Iris pigment epithelial cell (primary cell): ENCODE measurements at regions not wholly inside any gene's neighbourhood (a gene's known extent, or its start where the extent isn't known, plus 50 kb on each side); places are given as distances from the start of the nearest gene placed in this dataset.

Experiments used
- DNase-seq: peaks from one replicate; pipeline ENCODE4 v3.0.0-alpha.2; 2011; ENCODE audit warnings: low read depth

DNA sequence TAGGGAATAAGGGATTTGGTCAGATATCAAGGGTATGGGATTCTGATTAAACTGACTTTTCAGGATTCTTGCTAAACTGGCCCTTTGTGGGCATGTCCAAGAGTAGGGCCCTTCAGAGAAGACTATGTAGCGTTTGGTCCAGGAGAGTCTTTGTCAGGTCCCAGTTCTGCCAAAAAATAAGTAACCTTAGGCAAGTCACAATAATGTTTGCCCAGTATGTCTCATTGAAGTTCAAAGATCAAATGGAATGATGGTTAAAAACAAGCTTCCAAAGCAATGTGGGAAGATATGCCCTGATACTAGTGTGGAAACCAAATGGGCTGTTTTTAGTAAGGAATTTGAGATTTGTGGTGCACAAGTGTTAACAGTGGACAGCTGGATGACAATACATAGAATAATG is 454.4 kb downstream of the WDR72 start:
- no peak for DNase-seq

DNA sequence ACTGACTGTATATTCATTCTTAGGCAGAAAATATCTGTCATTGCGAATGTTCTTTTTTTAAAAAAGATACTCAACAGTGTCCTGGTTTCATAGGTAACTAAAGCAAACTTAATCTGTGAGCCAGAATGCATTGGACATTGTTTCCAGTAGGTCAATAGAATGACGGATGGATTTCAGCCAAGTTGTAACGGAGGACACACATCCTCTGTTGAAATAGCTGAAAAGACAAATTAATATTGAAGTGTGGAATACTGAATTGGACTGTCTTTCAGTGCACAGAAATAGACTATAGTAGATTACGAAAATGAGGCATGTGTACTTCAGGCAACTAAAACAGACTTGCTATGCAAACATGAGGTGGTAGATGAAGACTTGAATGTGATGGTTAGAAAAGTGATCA is 461.6 kb downstream of the WDR72 start:
- DNase-seq, result no peak

DNA sequence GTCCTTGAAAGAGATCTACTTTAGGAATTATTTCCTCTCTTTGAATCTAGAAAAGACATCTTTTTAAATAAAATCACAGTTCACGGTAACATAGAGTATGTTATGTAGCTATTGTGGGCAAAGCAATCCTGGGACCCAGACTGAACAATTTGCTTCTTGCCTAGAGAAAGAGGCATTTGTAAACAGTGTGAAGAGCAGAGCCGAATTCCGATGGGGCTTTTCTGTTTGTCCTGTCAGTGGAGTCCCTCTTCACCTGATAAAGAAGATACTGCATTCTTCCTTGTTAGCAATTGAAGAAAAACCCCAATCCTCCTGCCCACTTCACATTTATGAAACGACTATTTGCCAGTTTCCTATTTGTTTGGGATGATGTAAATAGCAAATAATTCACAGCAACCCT is 462.9 kb downstream of the WDR72 start:
- no peak for DNase-seq

DNA sequence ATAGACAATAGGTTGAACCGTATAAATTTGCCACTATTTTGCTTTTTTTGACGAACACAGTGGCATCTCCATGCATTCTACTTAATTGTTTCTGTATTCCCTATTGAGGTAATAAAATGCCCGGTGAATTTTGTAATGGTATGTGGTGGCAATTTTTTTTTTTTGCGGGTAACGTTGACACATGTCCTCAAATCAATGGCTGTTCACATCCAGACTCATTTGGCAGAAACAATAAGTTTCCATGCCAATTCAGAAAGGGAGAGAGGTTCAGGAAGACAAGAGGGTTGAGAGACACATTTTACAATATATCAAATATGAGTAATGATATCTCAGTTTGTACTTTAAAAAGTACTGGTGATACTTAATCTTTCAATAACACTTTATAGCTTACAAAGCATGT is 463.9 kb downstream of the WDR72 start:
- no peak for DNase-seq

DNA sequence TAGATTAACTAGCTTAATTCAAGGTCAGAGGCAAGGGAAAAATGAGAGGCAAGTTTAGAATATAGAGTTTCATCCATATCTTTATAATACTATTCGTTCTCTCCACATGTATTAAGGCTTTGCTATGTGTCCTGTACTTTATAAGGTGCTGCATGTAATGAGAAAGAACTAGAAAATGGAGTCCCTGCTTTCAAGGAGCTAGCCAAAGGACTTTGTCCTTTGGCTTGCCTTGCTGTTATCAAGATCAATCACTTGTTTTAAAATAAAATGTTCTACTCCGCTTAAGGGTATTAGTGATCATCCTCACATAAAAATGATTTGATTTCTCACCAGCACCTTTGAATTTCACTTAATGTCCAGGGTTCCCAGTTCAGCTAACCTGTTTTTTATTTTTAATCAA is 470.9 kb downstream of the WDR72 start:
- DNase-seq, result no peak

DNA sequence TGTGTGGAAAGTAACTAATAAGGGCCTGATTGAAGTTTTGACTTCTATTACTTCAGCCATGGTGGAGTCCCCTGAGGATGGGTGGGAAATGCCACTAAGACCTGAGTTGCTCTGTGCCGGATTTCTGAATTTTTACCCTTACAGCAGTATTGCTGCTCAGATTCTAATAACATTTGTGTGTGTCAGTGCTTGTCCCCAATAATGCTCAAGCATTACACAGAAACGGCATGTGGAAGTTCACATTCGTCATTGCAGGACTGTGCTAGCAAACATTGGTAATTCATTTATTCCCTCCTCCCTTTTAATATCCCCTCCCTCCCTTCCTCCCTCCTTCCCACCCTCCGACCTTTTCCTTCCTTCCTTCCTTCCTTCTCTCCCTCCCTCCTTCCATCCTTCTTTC is 484.5 kb upstream of the ONECUT1 start:
- no peak for DNase-seq

DNA sequence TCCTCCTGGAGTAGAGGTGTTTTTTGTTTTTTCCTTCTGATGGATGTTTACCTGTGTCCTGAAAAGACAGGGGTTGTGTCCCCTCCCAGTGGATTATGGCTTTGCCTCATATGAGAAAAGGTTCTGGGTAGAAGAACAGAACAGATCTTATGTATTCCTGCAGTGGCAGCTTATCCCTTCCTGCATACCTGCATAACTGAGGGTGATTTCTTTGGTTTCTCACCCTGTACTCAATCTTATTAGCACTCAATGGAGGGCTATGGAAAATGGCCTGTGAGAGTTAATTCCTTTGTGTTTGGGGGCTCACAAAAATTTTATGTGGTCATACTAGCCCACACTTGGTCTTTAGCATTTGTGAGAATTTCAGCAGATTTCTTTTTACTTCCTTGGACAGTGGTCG is 482.0 kb upstream of the ONECUT1 start:
- no peak for DNase-seq

DNA sequence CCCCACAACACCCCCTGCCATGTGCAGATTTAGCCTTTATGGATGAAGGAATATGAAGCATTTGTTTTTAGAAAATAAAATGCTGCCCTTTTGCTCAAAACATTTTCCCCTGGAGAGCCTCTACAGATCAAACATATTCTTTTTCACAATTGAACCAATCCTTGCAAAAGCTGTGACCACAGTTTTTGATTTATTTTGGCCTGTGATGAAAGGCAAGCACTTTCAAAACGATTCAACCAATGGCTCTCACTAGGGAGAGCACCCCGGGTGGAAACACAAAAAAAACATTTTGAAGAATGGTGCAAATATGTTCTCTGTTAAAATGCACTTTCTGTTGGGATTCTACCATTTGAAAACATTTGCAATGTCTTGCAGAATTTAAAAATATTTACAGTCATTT is 476.0 kb upstream of the ONECUT1 start:
- no peak for DNase-seq

DNA sequence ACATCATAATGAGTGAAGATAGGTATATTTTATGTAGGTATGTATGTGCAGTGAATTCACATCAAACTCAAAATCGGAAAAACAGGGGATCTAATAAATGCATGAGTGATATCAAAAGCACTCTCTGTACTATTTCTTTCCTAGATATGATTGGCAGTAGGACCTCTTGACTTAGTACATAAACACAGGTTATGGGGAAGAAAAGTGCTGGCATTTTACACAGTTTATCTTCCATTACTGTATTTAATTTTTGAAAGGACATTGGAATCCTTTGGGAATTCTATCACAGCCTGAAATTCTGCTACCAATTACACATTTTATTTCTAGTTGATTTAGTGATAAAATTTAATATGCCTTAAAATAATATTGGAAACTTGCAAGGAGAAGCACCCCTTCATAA is 470.5 kb upstream of the ONECUT1 start:
- DNase-seq, result no peak

DNA sequence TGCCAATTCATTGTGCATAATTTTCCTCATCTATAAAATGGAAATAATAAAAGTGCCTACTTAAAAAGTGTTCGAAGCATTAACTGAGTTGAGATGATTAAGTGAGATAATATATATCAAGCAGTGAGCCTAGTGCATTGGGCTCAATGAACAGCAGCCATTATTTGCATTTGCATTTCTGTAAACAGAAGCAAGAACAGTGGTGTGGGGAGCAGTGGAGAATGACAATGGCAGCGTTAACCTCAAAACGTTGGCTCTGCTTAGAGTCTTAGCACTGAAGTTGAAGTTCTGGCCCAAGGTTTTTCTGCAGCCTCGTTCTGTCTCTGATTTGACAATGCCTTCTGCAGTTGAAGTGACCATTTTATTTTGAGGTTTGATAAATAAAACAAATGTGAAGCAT is 466.3 kb upstream of the ONECUT1 start:
- DNase-seq, result no peak

DNA sequence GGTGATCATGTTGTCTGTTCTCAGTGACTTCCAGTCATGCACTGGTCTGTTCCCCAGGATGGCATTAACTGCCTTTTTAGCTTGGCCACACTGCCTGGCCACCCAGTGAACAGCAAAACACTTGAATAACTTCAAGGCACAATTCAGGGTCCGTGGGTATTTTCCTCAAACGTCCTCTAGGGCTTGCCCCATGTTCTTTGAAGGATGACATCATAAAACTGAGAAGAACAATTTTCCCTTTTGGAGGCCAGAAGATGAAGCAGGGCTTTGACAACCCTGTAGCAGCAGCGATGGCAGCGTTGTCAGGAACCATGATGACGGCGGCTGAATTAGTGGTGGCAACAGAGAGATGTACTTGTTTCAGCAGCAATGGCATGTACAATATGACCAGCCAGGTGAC is 465.9 kb upstream of the ONECUT1 start:
- no peak for DNase-seq

DNA sequence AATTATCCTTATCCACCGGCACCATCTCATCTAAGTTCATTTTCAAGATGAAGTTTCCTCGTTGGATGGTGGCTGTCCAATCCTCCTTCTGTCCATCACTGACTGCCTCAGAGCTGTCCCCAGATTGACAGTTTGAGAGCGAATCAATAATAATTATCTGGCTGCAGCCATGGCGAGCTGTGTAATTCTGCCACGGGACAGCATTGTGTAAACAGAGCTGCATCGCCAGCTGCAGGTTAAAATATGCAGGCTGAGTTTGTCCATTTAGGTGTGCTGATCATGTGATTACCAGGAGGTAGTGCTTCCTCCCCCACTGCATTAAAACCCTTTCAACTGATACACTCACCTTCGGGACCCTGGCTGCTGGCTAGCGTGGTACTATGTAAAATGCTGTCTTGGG is 461.9 kb upstream of the ONECUT1 start:
- no peak for DNase-seq

DNA sequence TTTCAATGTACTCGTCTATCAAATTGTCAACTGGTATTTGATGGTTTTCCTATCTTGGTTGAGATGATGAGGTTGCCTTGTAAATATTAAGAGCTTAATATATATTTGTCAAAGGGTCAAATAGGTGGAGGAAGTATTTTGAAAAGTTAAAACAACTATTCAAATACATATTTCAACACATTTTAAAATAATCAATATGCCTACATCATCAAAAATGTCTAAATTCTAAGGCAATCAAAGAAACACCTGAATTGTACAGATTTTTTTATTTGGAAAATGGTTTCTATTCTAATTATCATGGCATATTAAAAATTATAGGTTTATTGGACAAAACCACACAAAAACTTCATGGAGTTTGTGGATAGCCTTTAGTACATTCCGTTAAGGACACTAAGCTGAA is 461.4 kb upstream of the ONECUT1 start:
- no peak for DNase-seq

DNA sequence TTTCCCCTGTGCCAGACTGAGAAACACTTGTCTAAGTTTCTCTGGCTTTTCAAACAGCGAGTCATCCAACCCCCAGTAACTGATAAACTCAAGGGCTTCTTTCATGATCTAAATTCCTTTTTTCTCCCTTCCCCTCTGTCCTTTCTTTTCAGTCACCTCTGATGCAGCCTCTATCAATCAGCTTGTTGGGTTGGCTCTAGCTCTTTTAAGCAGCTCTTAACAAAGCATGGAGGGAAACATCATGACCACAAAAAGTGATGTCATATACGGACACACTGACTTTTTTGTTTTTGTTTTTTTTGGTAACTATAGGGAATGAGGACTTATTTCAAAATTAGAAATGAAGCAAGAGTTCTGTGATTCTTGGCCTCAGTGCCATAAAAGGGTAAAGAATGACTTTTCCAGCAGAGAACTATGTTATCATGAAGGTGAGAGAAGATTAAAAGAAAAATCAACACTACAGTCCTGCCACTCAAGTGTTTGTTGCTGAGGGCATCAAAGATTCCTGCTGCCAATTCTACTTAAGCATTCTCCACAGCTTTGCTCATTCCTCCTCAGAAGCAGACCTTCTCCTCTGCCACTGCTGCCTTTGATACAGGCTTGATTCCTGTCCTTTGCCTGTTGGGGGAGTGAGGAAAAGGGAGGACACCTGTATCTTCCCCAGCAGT is 457.0 kb upstream of the ONECUT1 start:
- no peak for DNase-seq

DNA sequence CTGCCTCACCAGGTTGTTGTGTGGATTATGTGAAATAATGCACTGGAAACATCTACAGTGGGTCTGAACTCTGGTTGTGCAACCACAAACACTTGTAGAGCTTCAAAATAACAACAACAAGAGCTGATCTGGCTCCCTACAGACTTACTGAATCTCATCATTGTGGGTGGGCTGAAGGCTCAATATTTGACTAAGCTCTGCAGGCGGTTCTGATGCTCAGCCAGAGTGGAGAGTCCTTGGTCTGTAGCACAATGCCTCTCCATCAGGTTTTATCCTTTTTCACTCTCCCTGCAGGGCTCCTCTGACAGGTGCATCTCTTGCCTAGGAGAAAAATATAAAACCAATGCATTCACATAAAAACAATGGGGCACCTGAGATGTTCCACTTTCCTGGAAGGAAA is 456.3 kb upstream of the ONECUT1 start:
- DNase-seq, result no peak

DNA sequence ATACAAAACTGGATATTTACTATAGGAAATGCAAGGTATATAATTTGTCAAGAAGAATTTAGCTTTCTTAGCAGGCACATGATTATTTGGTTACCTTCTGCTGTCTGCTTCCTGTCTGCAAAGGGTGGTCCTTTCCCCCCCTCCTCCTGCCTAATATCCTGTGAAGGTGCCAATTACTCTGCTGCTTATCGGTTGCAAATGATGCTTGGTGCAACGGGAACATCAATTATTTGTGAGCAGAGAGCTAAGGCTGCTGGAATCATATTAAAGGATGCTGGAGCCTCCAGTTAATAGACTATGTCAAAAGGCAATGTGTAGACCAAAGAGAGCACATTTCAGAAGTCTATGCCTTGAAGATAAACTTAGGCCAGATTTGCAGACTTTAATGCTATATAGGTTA is 443.7 kb upstream of the ONECUT1 start:
- no peak for DNase-seq

DNA sequence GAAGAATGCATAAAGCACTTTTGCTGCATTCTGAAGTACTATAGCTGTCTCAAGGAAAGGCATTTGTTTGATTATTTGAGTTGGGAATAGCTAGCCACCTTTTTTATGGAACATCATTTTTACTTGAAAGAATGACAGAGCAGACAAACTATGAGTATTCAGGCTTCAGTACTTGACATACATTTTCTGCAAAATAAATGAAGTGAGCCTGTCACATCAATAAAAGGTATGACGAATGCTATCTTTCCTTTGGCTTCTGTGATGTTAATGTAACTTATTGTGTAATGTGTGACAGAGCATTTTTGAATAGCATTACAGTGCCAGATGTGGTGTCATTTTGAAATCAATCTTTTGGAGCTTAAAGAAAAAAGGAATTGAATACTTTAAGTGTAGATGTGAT is 440.3 kb upstream of the ONECUT1 start:
- DNase-seq, result no peak

DNA sequence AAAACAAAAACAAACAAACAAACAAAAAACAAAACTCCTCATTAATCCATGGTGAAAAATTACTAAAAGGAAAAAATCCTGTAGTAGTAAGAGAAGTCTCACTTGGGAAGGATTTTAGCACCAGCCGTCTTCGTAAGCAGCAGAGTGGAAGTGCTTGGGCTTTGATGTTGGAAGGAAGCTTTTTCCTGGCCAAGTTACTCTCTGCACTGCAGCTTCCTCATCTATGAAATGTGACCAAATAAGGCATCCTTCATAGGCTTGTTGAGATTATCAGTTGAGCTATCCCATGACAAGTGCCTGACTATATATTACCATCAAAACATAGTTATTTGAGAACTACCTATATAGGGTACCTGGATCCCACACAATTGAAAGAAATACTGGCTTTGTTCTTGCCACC is 436.4 kb upstream of the ONECUT1 start:
- no peak for DNase-seq

DNA sequence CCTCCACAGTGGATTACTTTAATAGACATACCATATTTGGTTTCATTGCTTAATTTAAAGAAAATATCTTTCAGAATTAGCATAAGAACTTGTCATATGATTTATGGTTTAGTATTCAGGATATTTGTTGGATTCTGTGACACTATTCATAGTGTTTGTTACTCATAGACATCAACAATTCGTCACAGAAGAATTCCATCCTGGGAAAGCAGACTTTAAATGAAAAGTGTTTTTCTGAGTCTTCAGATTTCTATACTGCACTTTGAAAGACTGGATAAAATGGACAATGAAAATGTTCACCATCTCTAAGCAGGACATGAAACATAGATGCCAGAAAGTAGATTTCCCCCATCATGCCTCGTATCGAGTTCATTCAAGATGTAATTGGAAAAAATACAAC is 435.6 kb upstream of the ONECUT1 start:
- DNase-seq, result no peak

DNA sequence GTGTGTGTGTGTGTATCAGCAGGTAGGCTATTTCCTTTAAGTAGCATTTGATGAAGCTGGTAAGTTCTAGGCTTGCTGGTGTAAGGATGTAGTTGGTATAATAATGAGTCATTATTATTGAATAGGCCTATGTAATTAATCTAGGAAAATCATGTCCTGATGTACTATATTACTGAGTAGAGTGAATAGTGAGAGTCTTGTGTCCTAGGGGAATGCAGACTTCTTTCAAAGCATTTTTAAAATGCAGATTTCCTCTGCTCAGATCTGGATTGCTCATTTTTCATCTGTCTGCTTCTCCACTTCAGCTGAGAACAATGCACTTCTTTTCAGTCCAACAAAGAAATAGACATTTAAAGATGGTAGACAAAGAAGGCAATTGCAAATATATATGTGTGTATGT is 434.2 kb upstream of the ONECUT1 start:
- DNase-seq, result no peak

DNA sequence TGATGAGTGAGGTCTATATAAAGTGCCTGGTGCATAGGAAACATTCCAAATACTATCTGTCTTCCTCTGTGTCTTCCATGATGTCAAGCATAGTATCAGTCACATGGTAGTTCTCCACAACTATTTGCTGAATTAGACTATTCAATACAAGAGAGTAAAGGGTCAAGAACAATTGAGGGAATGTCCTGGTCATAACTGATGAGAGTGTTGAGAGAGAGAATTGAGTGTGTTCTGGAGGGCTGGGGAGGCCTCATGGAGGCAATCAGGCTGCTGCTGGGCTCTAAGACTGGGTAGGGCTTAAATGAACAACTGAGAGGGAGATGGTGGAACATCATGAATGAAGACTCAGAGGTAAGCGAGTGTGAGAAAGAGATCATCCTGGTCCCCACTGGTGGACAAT is 433.7 kb upstream of the ONECUT1 start:
- DNase-seq, result no peak

DNA sequence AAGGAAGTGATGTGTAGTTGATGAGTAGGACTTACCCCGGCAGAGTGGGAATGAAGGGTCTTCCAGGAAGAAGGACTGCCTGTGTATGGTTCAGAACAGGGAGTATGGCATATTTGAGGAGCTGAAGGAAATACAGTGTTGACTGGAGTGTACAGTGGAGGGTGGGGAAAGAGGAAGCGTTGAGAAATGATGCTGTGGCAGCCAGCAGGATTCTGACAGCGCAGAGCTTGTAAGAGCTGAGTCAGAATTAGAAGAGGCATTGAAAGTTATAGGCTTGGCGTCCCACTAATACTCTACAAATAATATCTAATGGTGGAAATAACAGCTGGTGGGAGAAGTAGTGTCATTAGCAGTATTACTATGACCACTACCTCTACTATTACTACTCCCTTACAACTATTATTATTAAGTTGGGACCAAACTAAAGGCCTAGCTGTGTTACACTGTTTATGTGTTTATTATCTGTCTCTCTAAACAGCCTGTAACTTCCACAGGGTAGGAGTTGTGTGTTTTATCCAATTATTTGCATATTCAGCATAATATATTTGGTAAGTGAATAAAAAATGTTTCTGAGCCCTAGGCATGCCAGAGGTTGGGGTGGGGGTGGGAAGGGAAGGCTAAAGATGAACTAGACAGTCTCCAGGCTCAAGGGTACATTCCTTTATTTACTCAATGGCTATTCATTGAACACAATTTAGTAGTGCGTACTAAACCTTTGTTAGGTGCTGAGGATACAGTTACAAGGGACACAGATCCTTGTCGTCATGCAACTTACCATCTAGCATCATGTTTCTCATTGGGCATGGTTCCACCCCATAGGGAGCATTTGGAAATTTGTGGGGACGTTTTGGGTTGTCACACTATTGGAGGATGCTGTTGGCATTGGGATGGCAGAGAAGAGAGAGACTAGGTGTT is 428.8 kb upstream of the ONECUT1 start:
- DNase-seq, result no peak

DNA sequence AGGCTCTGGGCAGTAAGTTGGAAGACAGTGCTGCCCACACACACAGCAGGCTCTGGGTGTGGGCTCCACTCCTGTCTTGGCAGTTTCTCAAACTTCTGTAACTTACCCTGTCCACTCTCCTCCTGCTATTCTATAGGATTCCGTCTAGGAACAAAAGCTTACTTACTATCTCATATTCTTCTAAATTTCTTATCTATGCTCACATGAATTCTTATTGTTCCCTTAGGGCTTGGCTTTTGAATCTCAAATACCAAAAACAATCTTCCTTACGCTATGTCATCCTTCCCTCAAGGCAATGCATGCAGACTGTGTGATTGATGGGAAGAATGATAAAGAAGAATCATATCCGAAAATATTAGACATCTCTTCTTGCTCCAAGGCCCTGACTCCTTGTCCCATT is 425.9 kb upstream of the ONECUT1 start:
- DNase-seq, result no peak

DNA sequence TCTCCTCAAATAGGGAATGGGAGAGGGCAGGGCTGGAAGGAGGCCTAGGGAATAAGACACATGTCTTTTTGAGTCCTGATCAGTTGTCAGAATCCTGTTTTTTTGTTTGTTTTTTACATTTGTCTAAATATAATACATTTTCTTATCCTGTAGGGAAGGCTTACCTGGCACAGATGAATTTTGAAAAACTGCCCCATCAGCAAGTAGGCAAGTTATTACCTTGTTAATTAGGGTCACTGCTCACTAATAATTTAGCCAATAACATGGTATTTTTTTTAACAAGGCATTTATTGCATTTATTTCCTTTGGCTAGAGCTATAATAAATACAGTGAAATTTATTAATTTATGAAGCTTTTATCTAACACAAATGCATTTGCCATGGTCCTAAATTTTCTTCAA is 423.2 kb upstream of the ONECUT1 start:
- DNase-seq, result no peak
